Activated CD4-positive, alpha-beta T cell treated with anti-CD3 and anti-CD28 coated beads, Interleukin-2, amount 50 U/mL, for 24 hours (primary cell): ENCODE measurements at regions not wholly inside any gene's neighbourhood (a gene's known extent, or its start where the extent isn't known, plus 50 kb on each side); places are given as distances from the start of the nearest gene placed in this dataset.

ENCODE experiments used
- DNase-seq, 2 donors: peaks; one replicate each; pipeline ENCODE4 v3.0.0-alpha.2; 2020; ENCODE audit warnings: low read depth in 1 of 2, low spot score in 1 of 2

DNA sequence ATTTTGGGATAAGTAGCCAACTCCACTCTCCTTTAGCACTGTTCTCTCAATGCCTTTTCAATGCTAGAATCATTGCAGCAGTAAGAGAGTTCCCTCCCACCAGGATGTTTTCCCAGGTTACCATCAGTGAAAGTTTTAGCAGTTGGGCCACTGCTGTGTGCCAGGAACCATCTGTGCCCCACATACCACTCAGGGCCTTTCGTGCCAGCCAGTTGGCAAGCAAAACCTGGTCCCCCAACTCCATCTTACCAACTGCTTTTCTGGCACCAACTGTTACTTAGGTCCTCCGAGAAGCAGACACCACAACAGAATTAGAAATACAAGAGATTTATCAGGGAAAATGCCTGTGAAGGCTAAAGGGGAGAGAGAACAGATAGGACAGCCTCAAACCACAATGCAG lies 533.4 kb upstream of the NBEA start:
- no peak for DNase-seq

- no peak for DNase-seq
Measured at GRCh38 chr13:34409496-34410182, 532.4 kb upstream of the NBEA start.

DNA sequence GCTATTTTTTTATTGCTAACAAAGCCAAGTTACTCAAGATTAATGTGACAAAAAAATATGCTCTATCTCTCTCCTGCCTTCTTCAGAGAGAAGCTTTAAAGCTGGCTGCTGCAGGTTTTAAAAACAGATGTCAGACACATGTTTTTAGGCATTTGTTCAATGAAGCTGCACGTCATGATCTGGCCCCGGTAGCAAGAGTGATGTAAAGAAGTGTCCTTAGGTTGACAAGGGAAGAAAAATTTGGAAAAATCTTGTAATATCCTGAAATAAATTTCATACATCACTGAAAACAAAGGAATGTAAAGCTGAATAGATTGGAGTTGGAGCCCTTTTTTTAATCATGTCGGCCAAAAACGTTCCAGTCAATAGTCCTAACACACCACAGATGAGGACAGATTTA lies 531.4 kb upstream of the NBEA start:
- no peak for DNase-seq

GRCh38 chr13:34411177-34411576 lies 530.9 kb upstream of the NBEA start:
- no peak for DNase-seq

GRCh38 chr13:34411894-34412293 lies 530.2 kb upstream of the NBEA start:
- DNase-seq, result no peak

GRCh38 chr13:34412295-34412694 lies 529.8 kb upstream of the NBEA start:
- no peak for DNase-seq

DNA sequence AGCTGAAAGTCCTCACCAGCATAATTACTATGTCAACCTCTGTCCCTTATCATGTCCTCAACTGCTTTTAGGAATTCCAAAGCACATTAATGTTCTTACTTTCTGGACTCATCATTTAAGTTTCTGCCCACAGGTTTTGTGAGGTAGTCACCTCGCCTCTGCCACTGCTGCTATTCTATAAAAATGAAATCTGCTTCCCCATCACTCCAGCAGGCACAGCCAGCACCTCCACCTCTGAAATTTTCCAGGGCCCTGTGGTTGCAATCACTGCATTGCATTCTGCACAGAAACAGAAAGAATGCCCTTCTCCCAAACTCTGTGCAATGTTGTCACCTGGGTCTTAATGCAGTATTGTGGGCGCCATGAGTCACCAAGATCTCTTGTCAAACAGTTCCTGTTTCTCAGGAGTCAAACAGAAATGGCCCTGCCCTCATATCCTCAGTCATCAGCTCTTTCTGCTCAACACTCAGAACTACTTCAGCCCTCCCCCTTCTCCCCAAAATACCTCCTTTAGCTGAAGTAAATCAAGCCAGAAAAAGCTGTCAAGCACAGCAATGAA lies 529.2 kb upstream of the NBEA start:
- DNase-seq, result no peak

DNA sequence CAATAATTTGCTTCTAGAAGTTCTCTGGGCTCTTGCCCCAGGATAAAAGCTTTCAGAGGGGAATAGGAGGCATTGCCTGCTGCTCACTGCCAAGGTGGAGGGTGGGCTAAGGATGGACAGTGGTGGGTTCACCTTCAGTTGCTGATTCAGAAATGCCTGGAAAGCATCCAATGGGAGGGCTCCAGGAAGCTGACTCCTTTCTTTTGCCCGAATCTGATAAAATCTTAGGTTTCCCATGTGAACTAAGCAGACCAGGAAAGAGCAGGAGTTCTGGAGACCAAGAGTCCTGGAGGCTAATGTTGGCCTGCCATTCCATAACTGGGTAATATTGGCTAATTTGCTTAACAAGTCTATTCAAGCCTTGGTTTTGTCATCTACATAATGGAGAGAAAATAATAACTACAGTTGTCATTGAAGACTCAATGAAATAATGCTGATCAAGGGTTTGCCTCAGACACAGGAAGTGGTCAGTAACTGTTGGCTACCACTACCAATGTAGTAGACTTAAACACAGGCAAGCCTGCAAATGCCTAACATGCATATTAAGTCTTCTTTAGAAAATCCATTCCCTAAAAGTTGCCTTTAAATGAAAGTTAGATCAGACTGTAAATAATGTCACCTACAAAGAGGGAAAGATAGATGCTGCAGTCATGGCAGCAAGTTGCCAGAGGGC lies 528.4 kb upstream of the NBEA start:
- no peak for DNase-seq

- DNase-seq, result no peak
Measured at GRCh38 chr13:34414616-34415015, 527.5 kb upstream of the NBEA start.

DNA sequence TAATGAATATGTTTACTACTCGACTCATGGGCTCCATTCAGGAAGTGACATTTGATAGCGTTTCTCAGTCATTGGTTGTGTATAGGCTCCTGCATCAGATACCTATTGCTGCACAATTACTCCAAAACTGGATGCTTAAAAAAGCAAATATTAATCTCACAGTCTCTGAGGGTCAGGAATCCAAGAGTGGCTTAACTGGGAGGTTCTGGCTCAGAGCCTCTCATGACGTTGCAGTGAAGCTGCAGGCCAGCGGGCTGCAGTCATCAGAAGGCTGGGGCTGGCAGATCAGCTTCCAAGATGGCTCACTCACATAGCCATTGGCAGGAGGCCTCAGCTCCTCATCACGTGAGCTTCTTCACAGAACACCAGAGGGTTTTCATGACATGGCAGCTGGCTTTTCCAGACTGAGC lies 525.1 kb upstream of the NBEA start:
- DNase-seq, result no peak

GRCh38 chr13:34417896-34418295 lies 524.2 kb upstream of the NBEA start:
- DNase-seq, result no peak

DNA sequence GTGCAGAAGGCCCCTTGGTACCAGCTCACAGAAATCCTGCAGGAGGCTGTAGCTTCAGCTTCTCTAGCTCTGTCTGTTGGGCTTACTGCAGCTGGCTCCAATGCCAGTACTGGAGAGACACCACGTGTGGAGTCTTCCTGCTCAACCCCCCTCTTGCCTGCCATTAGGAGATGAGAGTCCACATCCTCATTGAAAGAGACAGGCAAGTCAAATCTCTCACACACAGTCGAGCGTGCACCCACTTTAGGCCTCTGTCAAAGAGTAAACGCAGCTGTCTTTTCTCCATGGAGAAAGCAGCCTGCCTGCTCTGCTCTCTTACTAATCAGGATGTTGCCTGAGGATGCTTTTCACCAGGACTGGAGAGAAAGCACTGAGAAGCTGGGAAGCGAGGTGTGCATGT lies 523.0 kb upstream of the NBEA start:
- DNase-seq, result no peak

DNA sequence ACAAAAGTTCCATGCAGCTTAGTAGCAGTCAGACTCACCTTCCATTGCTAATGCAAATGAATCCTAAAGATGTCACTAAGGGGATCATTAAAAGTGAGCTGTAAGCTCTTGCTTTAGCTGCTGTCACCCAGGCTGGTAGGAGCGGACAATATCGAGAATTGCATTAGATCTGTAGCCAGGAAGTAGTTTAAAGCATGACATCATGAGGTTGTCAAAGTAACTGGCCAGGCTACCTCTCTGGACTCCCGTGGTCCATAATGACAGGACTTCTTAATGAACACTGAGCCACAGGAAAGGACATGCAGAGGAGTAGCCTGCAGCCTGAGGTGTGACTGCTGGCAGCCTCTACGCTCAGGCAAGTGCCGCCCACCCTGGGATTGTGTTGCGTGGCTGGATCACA lies 522.3 kb upstream of the NBEA start:
- DNase-seq, result no peak

DNA sequence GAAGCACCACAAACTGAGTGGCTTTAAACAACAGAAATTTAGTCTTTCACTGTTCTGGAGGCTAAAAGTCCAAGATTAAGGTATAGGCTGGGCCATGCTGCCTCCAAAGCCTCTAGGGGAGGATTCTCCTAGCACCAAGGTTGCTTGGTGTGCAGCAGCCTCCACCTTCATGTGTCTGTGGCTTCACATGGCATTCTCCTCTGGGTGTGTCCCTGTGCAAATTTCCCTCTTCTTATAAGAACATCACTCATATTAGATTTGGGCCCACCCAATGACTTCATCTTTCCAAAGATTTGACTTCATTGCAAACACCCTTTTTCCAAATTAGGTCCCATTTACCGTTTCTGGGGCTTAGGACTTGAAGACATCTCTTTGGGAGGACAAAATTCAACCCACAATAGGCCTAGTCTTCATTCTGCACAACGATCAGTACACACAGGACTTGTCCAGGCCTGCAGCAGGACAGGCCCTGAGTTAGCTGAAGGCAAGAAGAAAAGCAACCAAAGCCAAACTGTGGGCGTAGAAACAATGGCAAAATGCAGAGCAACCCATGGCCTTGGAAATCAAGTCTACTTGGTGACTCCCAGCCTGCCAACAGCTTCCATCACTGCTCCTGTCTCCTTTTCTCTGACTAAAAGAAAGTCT lies 521.2 kb upstream of the NBEA start:
- no peak for DNase-seq

GRCh38 chr13:34421347-34421719 lies 520.7 kb upstream of the NBEA start:
- no peak for DNase-seq

GRCh38 chr13:34421858-34422475 lies 520.1 kb upstream of the NBEA start:
- no peak for DNase-seq

- no peak for DNase-seq
Measured at GRCh38 chr13:34422956-34423355, 519.1 kb upstream of the NBEA start.

DNA sequence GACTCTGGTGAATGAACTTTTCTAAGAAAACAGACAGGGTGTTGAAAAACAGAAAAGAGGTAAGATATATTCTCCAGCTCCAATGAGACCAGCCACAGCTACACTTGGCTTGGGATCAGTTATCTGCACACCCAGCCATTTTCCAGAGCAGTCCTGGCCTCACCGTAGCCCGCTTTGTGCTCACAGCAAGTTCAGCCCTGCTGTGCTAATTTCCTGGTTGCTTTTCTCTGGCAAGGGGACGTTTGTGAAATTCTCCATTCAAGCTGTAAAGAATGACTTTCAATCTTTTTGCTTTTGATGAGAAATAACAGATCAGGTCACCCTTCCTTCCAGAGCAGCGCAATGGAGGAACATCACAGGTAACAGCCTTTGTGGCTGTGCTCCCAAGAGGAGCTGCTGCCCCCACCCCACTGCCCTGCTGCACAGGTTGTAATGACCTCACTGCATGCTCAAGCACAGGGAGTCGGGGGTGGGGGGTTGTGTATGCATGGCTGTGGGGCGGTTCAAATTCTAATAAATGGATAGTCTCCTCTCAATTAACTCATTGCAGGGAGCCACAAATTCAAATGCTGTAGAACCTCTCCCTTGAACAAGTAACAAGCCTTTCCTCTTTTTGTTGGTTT lies 516.6 kb upstream of the NBEA start:
- no peak for DNase-seq

GRCh38 chr13:34428911-34429310 lies 513.2 kb upstream of the NBEA start:
- no peak for DNase-seq

GRCh38 chr13:34430294-34430693 lies 511.8 kb upstream of the NBEA start:
- no peak for DNase-seq

GRCh38 chr13:34431827-34432581 lies 510.1 kb upstream of the NBEA start:
- no peak for DNase-seq
